ENCODE measurements at regions not wholly inside any gene's neighbourhood (a gene's known extent, or its start where the extent isn't known, plus 50 kb on each side); places are given as distances from the start of the nearest gene placed in this dataset.

- TF ChIP-seq, protein P1, sequence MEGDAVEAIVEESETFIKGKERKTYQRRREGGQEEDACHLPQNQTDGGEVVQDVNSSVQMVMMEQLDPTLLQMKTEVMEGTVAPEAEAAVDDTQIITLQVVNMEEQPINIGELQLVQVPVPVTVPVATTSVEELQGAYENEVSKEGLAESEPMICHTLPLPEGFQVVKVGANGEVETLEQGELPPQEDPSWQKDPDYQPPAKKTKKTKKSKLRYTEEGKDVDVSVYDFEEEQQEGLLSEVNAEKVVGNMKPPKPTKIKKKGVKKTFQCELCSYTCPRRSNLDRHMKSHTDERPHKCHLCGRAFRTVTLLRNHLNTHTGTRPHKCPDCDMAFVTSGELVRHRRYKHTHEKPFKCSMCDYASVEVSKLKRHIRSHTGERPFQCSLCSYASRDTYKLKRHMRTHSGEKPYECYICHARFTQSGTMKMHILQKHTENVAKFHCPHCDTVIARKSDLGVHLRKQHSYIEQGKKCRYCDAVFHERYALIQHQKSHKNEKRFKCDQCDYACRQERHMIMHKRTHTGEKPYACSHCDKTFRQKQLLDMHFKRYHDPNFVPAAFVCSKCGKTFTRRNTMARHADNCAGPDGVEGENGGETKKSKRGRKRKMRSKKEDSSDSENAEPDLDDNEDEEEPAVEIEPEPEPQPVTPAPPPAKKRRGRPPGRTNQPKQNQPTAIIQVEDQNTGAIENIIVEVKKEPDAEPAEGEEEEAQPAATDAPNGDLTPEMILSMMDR (IDR thresholded peaks at IDR 0.05; ENCODE audit: control insufficient read depth, insufficient read depth, low read depth, low read length, missing control alignments): no peak
- H3K4me3 ChIP-seq (ENCODE audit: control insufficient read depth, low read depth, low read length): peak overlapping the region; percentile 28; the same call in 1 of the 2 replicates
- no peak for DNase-seq (ENCODE audit: low read depth)
Measured at GRCh38 chrX:3462166-3462508, 115.7 kb upstream of the MXRA5 start.

- TF ChIP-seq, protein P1 (IDR thresholded peaks at IDR 0.05; ENCODE audit: control insufficient read depth, insufficient read depth, low read depth, low read length, missing control alignments): no peak
- H3K4me3 ChIP-seq (ENCODE audit: control insufficient read depth, low read depth, low read length): peak overlapping the region; percentile 28
- no peak for DNase-seq (ENCODE audit: low read depth)
Measured at GRCh38 chrX:3461397-3462165, 115.1 kb upstream of the MXRA5 start.

DNA sequence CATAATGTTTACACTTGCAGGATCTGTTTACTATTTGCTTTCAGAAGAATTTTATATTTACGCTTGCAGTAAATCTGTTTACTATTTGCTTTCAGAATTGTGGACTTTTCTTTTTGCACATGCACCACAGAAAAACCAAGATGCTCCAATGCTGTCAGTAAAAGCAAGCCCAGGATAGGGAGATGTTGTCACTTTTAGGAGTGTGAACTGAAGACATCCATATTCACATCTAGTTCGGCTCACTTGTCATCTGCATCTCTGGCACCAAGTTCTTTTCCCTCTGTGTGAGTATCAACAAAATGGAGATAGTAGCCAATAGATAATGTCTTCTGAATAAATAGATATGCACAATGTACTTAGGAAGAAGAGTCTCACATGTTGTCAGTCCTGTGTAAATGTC lies 109.3 kb upstream of the MXRA5 start:
- TF ChIP-seq, protein P1 (IDR thresholded peaks at IDR 0.05; ENCODE audit: control insufficient read depth, insufficient read depth, low read depth, low read length, missing control alignments): no peak
- no peak for DNase-seq (ENCODE audit: low read depth)

DNA sequence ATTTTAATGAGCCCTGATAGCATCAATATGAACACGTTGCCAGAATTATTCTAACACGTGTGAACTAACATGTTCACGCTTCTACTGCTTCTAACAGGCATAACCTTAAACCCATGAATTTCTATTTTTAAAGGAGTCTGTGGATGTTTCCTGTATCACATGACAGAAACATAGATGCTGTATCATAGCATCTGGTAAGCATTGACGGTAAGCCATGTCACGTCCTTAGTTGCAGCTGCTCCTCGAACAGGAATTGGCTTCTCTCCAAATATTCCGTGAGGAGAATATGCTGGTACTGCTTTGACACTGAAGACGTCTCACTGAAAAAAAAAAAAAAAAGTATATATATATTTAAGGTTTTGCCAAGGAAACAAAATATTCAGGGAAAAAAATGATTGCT lies 105.1 kb upstream of the MXRA5 start:
- TF ChIP-seq, protein P1 (IDR thresholded peaks at IDR 0.05; ENCODE audit: control insufficient read depth, insufficient read depth, low read depth, low read length, missing control alignments): no peak
- DNase-seq (ENCODE audit: low read depth): no peak
- no peak overlapping the region for H3K4me3 ChIP-seq (ENCODE audit: control insufficient read depth, low read depth, low read length)

More for the DNA sequence above, 109.3 kb upstream of the MXRA5 start:
- no peak overlapping the region for H3K4me3 ChIP-seq (ENCODE audit: control insufficient read depth, low read depth, low read length)

DNA sequence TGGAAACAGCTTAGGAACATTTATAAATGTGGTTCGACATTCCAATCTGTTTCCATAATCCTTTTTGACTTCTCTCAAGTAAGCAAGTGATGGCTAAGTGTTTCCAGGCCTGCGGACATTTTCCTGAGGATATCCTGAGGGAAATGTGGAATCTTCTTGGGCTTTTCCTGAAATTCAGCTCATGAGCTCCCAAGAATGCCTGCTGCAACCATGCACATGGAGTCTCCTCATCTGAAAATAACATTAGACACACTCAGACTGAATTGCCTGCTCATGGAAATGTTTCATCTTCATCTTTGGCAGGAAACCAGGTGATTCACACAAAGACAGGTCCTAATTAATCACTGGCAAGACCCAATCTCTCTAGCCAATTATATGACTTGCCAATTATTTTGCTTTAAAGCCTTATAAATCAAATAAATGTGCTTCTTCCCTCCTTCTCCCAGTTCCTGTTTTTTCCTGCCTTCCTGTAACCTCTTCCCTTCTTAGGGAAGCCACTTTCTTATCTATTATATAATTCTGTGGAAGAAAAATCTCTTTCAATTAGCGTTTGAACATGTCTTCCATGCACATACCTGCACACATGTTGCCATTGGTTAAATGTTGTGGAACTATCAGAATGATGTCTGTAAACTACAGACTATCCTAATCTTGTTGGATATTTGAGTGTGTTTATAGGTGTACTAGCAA lies 104.6 kb upstream of the MXRA5 start:
- TF ChIP-seq, protein P1 (IDR thresholded peaks at IDR 0.05; ENCODE audit: control insufficient read depth, insufficient read depth, low read depth, low read length, missing control alignments): no peak
- no peak overlapping the region for H3K4me3 ChIP-seq (ENCODE audit: control insufficient read depth, low read depth, low read length)
- DNase-seq (ENCODE audit: low read depth): no peak

GRCh38 chrX:3449287-3449686 lies 102.8 kb upstream of the MXRA5 start:
- H3K4me3 ChIP-seq (ENCODE audit: control insufficient read depth, low read depth, low read length): no peak overlapping the region
- peak; percentile 40 for DNase-seq (ENCODE audit: low read depth)
- TF ChIP-seq, protein P1 (IDR thresholded peaks at IDR 0.05; ENCODE audit: control insufficient read depth, insufficient read depth, low read depth, low read length, missing control alignments): no peak

All from AG09309 (cell line).